Activated T-cell treated with anti-CD3 and anti-CD28 coated beads, Interleukin-2, amount 50 U/mL, for 72 hours (primary cell): ENCODE measurements at regions not wholly inside any gene's neighbourhood (a gene's known extent, or its start where the extent isn't known, plus 50 kb on each side); places are given as distances from the start of the nearest gene placed in this dataset.

ENCODE experiments used
- ATAC-seq, 2 donors: fragments of 150-1000 bp; cut with Tn5 transposase; replicated peaks in 1 of 2; 2 replicates each; pipeline ENCODE4 v1.10.0; 2021; ENCODE audit warnings: moderate library complexity in 2 of 2, mild to moderate bottlenecking in 1 of 2
- DNase-seq, 2 donors: peaks; one replicate each; pipeline ENCODE4 v3.0.0; 2021 to 2022; ENCODE audit warnings: mixed read lengths in 1 of 2
- H3K27ac Mint-ChIP-seq: one replicate; pipeline ENCODE4 v1.8.0; 2022; ENCODE audit warnings: mild to moderate bottlenecking, moderate library complexity, mixed read lengths
- H3K27me3 Mint-ChIP-seq: one replicate; pipeline ENCODE4 v1.8.0; 2022; ENCODE audit warnings: low read depth, mixed read lengths
- H3K36me3 Mint-ChIP-seq, 2 donors: one replicate each; pipeline ENCODE4 v1.8.0; 2022; ENCODE audit warnings: mixed read lengths in 2 of 2, mild to moderate bottlenecking in 1 of 2; ENCODE audit not compliant: insufficient read depth in 2 of 2
- H3K4me1 Mint-ChIP-seq: one replicate; pipeline ENCODE4 v1.8.0; 2022; ENCODE audit warnings: low read depth, mixed read lengths
- H3K4me3 Mint-ChIP-seq, 2 donors: one replicate each; pipeline ENCODE4 v1.8.0; 2022; ENCODE audit warnings: mild to moderate bottlenecking in 2 of 2, mixed read lengths in 2 of 2, moderate library complexity in 2 of 2
- H3K9me3 Mint-ChIP-seq, 2 donors: one replicate each; pipeline ENCODE4 v1.8.0; 2022; ENCODE audit warnings: mixed read lengths in 2 of 2

GRCh38 chr10:129372172-129372571 is 94.9 kb upstream of the MGMT start:
- Mint-ChIP-seq H3K27ac (no peak overlapping the region), H3K4me1 (no peaks in the 10 kb centered on the region), H3K4me3 (no peak overlapping the region), H3K27me3 (peaks cover 38% of the 10 kb centered on the region), H3K9me3 (no peaks in the 10 kb centered on the region), H3K36me3 (no peaks in the 10 kb centered on the region)
- ATAC-seq (no peak), DNase-seq (no peak)

- Mint-ChIP-seq H3K27ac (no peak overlapping the region), H3K27me3 (peaks cover 38% of the 10 kb centered on the region), H3K36me3 (no peaks in the 10 kb centered on the region), H3K9me3 (no peaks in the 10 kb centered on the region), H3K4me1 (no peaks in the 10 kb centered on the region), H3K4me3 (no peak overlapping the region)
- no peak for ATAC-seq
- DNase-seq, result no peak
These were observed 93.8 kb upstream of the MGMT start for GRCh38 chr10:129373231-129373630.

GRCh38 chr10:129373718-129374117 is 93.3 kb upstream of the MGMT start:
- no peak for DNase-seq
- H3K4me3 Mint-ChIP-seq, result no peak overlapping the region
- no peaks in the 10 kb centered on the region for H3K9me3 Mint-ChIP-seq
- no peaks in the 10 kb centered on the region for H3K4me1 Mint-ChIP-seq
- H3K36me3 Mint-ChIP-seq, result no peaks in the 10 kb centered on the region
- H3K27ac Mint-ChIP-seq, result no peak overlapping the region
- ATAC-seq, result no peak
- H3K27me3 Mint-ChIP-seq, result peaks cover 38% of the 10 kb centered on the region

GRCh38 chr10:129375171-129375570 is 91.9 kb upstream of the MGMT start:
- H3K27me3 Mint-ChIP-seq, result peaks cover 27% of the 10 kb centered on the region
- no peaks in the 10 kb centered on the region for H3K36me3 Mint-ChIP-seq
- no peaks in the 10 kb centered on the region for H3K9me3 Mint-ChIP-seq
- no peak for DNase-seq
- no peaks in the 10 kb centered on the region for H3K4me1 Mint-ChIP-seq
- H3K4me3 Mint-ChIP-seq, result no peak overlapping the region
- ATAC-seq, result no peak
- no peak overlapping the region for H3K27ac Mint-ChIP-seq

- no peaks in the 10 kb centered on the region for H3K9me3 Mint-ChIP-seq
- H3K27ac Mint-ChIP-seq, result no peak overlapping the region
- no peaks in the 10 kb centered on the region for H3K4me1 Mint-ChIP-seq
These were observed 91.1 kb upstream of the MGMT start for GRCh38 chr10:129375912-129376311.

GRCh38 chr10:129380279-129380678 is 86.8 kb upstream of the MGMT start:
- no peak overlapping the region for H3K4me3 Mint-ChIP-seq

More at GRCh38 chr10:129375912-129376311, 91.1 kb upstream of the MGMT start:
- Mint-ChIP-seq H3K27me3 (peaks cover 26% of the 10 kb centered on the region), H3K36me3 (no peaks in the 10 kb centered on the region), H3K4me3 (no peak overlapping the region)
- no peak for ATAC-seq
- no peak for DNase-seq

GRCh38 chr10:129381741-129382140 is 85.3 kb upstream of the MGMT start:
- no peak for ATAC-seq
- Mint-ChIP-seq H3K4me3 (no peak overlapping the region), H3K36me3 (no peaks in the 10 kb centered on the region), H3K27ac (no peak overlapping the region), H3K9me3 (no peaks in the 10 kb centered on the region), H3K27me3 (peaks cover 7% of the 10 kb centered on the region), H3K4me1 (no peaks in the 10 kb centered on the region)
- no peak for DNase-seq

More at GRCh38 chr10:129380279-129380678, 86.8 kb upstream of the MGMT start:
- no peaks in the 10 kb centered on the region for H3K9me3 Mint-ChIP-seq
- H3K36me3 Mint-ChIP-seq, result no peaks in the 10 kb centered on the region
- no peaks in the 10 kb centered on the region for H3K27me3 Mint-ChIP-seq
- DNase-seq (no peak), ATAC-seq (no peak)
- no peaks in the 10 kb centered on the region for H3K4me1 Mint-ChIP-seq
- no peak overlapping the region for H3K27ac Mint-ChIP-seq

- H3K9me3 Mint-ChIP-seq, result no peaks in the 10 kb centered on the region
- H3K27me3 Mint-ChIP-seq, result peaks cover 7% of the 10 kb centered on the region
- ATAC-seq, result no peak
- no peaks in the 10 kb centered on the region for H3K4me1 Mint-ChIP-seq
- no peaks in the 10 kb centered on the region for H3K36me3 Mint-ChIP-seq
- no peak for DNase-seq
- H3K27ac Mint-ChIP-seq, result no peak overlapping the region
- no peak overlapping the region for H3K4me3 Mint-ChIP-seq
These were observed 84.6 kb upstream of the MGMT start for GRCh38 chr10:129382401-129382800.

- Mint-ChIP-seq H3K4me1 (no peaks in the 10 kb centered on the region), H3K9me3 (no peaks in the 10 kb centered on the region), H3K27me3 (peaks cover 7% of the 10 kb centered on the region), H3K27ac (no peak overlapping the region), H3K4me3 (no peak overlapping the region), H3K36me3 (no peaks in the 10 kb centered on the region)
- ATAC-seq (no peak), DNase-seq (no peak)
These were observed 83.4 kb upstream of the MGMT start for GRCh38 chr10:129383651-129384050.

- Mint-ChIP-seq H3K4me3 (no peak overlapping the region), H3K27me3 (peaks cover 7% of the 10 kb centered on the region), H3K36me3 (no peaks in the 10 kb centered on the region), H3K27ac (no peak overlapping the region), H3K4me1 (no peaks in the 10 kb centered on the region), H3K9me3 (no peaks in the 10 kb centered on the region)
- DNase-seq, result no peak
- no peak for ATAC-seq
These were observed 81.4 kb upstream of the MGMT start for GRCh38 chr10:129385600-129385999.

GRCh38 chr10:129386415-129387257 is 80.4 kb upstream of the MGMT start:
- Mint-ChIP-seq H3K36me3 (no peaks in the 10 kb centered on the region), H3K9me3 (no peaks in the 10 kb centered on the region), H3K27ac (no peak overlapping the region), H3K27me3 (peaks cover 7% of the 10 kb centered on the region), H3K4me3 (no peak overlapping the region), H3K4me1 (no peaks in the 10 kb centered on the region)
- ATAC-seq (no peak), DNase-seq (no peak)

GRCh38 chr10:129387258-129387525 is 79.8 kb upstream of the MGMT start:
- Mint-ChIP-seq H3K4me3 (no peak overlapping the region), H3K27me3 (peaks cover 7% of the 10 kb centered on the region), H3K4me1 (no peaks in the 10 kb centered on the region), H3K36me3 (no peaks in the 10 kb centered on the region), H3K9me3 (no peaks in the 10 kb centered on the region), H3K27ac (no peak overlapping the region)
- DNase-seq (no peak), ATAC-seq (no peak)

- no peaks in the 10 kb centered on the region for H3K36me3 Mint-ChIP-seq
- no peak for ATAC-seq
- no peak for DNase-seq
- H3K9me3 Mint-ChIP-seq, result no peaks in the 10 kb centered on the region
- peaks cover 7% of the 10 kb centered on the region for H3K27me3 Mint-ChIP-seq
- no peak overlapping the region for H3K4me3 Mint-ChIP-seq
- no peak overlapping the region for H3K27ac Mint-ChIP-seq
- H3K4me1 Mint-ChIP-seq, result no peaks in the 10 kb centered on the region
These were observed 78.6 kb upstream of the MGMT start for GRCh38 chr10:129388435-129388834.

- DNase-seq (no peak), ATAC-seq (no peak)
- Mint-ChIP-seq H3K4me1 (no peaks in the 10 kb centered on the region), H3K27me3 (peaks cover 7% of the 10 kb centered on the region), H3K27ac (no peak overlapping the region), H3K4me3 (no peak overlapping the region), H3K36me3 (no peaks in the 10 kb centered on the region), H3K9me3 (no peaks in the 10 kb centered on the region)
These were observed 77.8 kb upstream of the MGMT start for GRCh38 chr10:129389194-129389593.
